DMS53 treated with DMSO at 0.1 percent for 48 hours (cell line): ENCODE measurements at regions not wholly inside any gene's neighbourhood (a gene's known extent, or its start where the extent isn't known, plus 50 kb on each side); places are given as distances from the start of the nearest gene placed in this dataset.

Experiments
- DNase-seq: peaks from one replicate; lab custom pipeline; 2025; ENCODE audit not compliant: unreplicated experiment; lab: John Stamatoyannopoulos, UW

- DNase-seq, result peak; percentile 92
These were observed 406.5 kb downstream of the DUSP10 start for GRCh38 chr1:221335161-221336101.

GRCh38 chr1:221336126-221336525, 405.8 kb downstream of the DUSP10 start:
- no peak for DNase-seq

- no peak for DNase-seq
These were observed 404.8 kb downstream of the DUSP10 start for GRCh38 chr1:221337106-221337505.

- no peak for DNase-seq
These were observed 398.8 kb downstream of the DUSP10 start for GRCh38 chr1:221343136-221343535.

GRCh38 chr1:221343607-221344006, 398.3 kb downstream of the DUSP10 start:
- no peak for DNase-seq

GRCh38 chr1:221344693-221345092, 397.2 kb downstream of the DUSP10 start:
- DNase-seq, result no peak

- DNase-seq, result peak; percentile 96
These were observed 394.2 kb downstream of the DUSP10 start for GRCh38 chr1:221347706-221348105.

GRCh38 chr1:221350091-221350490, 391.8 kb downstream of the DUSP10 start:
- no peak for DNase-seq

- DNase-seq, result no peak
These were observed 385.2 kb downstream of the DUSP10 start for GRCh38 chr1:221356693-221357092.

- DNase-seq, result no peak
These were observed 378.9 kb downstream of the DUSP10 start for GRCh38 chr1:221363039-221363438.

GRCh38 chr1:221366495-221367110, 375.3 kb downstream of the DUSP10 start:
- DNase-seq, result no peak

GRCh38 chr1:221371705-221372104, 370.2 kb downstream of the DUSP10 start:
- no peak for DNase-seq

GRCh38 chr1:221373795-221374194, 368.1 kb downstream of the DUSP10 start:
- DNase-seq, result no peak

GRCh38 chr1:221376286-221376685, 365.6 kb downstream of the DUSP10 start:
- no peak for DNase-seq

GRCh38 chr1:221381910-221382623, 359.8 kb downstream of the DUSP10 start:
- DNase-seq, result no peak

- no peak for DNase-seq
These were observed 349.4 kb downstream of the DUSP10 start for GRCh38 chr1:221392453-221392852.

- no peak for DNase-seq
These were observed 347.8 kb downstream of the DUSP10 start for GRCh38 chr1:221394011-221394544.

GRCh38 chr1:221396526-221396925, 345.4 kb downstream of the DUSP10 start:
- no peak for DNase-seq

- no peak for DNase-seq
These were observed 344.7 kb downstream of the DUSP10 start for GRCh38 chr1:221397141-221397540.

- DNase-seq, result no peak
These were observed 344.3 kb downstream of the DUSP10 start for GRCh38 chr1:221397606-221398005.

- DNase-seq, result no peak
These were observed 336.7 kb downstream of the DUSP10 start for GRCh38 chr1:221405146-221405545.
